ENCODE measurements at regions not wholly inside any gene's neighbourhood (a gene's known extent, or its start where the extent isn't known, plus 50 kb on each side); places are given as distances from the start of the nearest gene placed in this dataset.
A peak's percentile ranks its signal among the peaks of the same experiment; 100 is the strongest.

DNA sequence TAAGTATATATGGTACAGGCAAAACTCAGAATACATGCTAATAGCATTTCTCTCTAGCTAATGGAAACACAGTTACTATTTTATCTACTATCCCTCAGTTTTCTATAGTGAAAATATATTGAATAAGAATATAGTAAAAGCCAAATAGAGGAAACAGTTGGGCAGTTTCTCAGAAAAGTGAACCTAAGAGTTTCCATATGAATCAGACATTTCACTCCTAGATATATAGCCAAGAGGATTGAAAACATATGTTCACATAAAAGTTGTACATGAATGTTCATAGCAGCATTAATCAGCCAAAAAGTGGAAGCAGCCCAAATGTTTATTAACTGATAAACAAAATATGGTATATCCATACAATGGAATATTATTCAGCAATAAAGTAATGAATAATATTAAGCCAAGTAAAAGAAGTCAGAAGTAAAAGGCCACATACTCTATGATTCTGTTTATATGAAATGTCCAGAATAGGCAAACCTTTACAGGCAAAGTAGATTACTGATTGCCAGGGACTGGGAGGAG, 134.6 kb downstream of the CYB561 start:
- no peak overlapping the region for H3K9ac ChIP-seq (ENCODE audit: insufficient read depth in 1 of 2, low read length in 2 of 2)
- no peak overlapping the region for H3K27ac ChIP-seq (ENCODE audit: low read depth in 1 of 2, low read length in 1 of 2)
- TF ChIP-seq, protein P1, sequence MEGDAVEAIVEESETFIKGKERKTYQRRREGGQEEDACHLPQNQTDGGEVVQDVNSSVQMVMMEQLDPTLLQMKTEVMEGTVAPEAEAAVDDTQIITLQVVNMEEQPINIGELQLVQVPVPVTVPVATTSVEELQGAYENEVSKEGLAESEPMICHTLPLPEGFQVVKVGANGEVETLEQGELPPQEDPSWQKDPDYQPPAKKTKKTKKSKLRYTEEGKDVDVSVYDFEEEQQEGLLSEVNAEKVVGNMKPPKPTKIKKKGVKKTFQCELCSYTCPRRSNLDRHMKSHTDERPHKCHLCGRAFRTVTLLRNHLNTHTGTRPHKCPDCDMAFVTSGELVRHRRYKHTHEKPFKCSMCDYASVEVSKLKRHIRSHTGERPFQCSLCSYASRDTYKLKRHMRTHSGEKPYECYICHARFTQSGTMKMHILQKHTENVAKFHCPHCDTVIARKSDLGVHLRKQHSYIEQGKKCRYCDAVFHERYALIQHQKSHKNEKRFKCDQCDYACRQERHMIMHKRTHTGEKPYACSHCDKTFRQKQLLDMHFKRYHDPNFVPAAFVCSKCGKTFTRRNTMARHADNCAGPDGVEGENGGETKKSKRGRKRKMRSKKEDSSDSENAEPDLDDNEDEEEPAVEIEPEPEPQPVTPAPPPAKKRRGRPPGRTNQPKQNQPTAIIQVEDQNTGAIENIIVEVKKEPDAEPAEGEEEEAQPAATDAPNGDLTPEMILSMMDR (IDR thresholded peaks at IDR 0.05; ENCODE audit: control extremely low read depth, extremely low read depth), result no peak
- H3K27me3 ChIP-seq (ENCODE audit: control insufficient read depth in 3 of 3, insufficient read depth in 3 of 3, low read length in 2 of 3), result no peaks in the 10 kb centered on the region
- H3K9me3 ChIP-seq (ENCODE audit: control insufficient read depth in 4 of 4, insufficient read depth in 3 of 4, low read length in 3 of 4), result peaks cover 0 to 4% (median 2%) of the 10 kb centered on the region in 4 donors
- H3K4me3 ChIP-seq, result no peak overlapping the region
- ATAC-seq (ENCODE audit: insufficient read depth, low FRiP score) (no peak), DNase-seq (no peak)
- H3K4me1 ChIP-seq (ENCODE audit: control insufficient read depth in 5 of 5, insufficient read depth in 5 of 5, low read length in 5 of 5), result peaks cover 0 to 19% (median 4%) of the 10 kb centered on the region in 5 donors
- H3K36me3 ChIP-seq (ENCODE audit: control insufficient read depth in 4 of 4, insufficient read depth in 4 of 4, low read length in 4 of 4), result peaks cover 0 to 14% (median 7%) of the 10 kb centered on the region in 4 donors

DNA sequence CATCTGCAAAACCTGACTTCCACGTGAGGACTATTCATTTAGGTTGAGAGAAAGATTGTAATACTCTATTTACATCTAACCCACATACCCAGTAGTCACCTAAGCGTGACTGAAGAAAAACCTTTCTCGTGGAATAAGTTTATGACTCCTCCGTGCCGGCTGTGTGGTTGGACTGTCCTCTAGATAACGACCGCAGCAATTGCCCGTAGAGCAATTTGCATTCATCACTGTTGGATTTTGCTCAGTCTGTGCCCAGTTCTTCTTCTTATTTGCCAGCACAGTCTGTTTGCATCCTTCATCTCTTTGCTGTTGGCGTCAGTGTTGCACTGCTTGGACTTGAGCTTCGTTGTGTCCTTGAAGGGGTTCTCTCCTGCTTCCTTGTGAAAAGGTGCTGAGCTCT, 131.3 kb downstream of the CYB561 start:
- no peak for DNase-seq
- Histone ChIP-seq H3K9ac (ENCODE audit: insufficient read depth in 1 of 2, low read length in 2 of 2) (no peak overlapping the region), H3K27me3 (ENCODE audit: control insufficient read depth in 3 of 3, insufficient read depth in 3 of 3, low read length in 2 of 3) (no peaks in the 10 kb centered on the region), H3K27ac (ENCODE audit: low read depth in 1 of 2, low read length in 1 of 2) (no peak overlapping the region), H3K4me3 (no peak overlapping the region), H3K36me3 (ENCODE audit: control insufficient read depth in 4 of 4, insufficient read depth in 4 of 4, low read length in 4 of 4) (peaks cover 0 to 21% (median 9%) of the 10 kb centered on the region in 4 donors), H3K4me1 (ENCODE audit: control insufficient read depth in 5 of 5, insufficient read depth in 5 of 5, low read length in 5 of 5) (peaks cover 2 to 20% (median 5%) of the 10 kb centered on the region in 5 donors), H3K9me3 (ENCODE audit: control insufficient read depth in 4 of 4, insufficient read depth in 3 of 4, low read length in 3 of 4) (peaks cover 0 to 4% (median 2%) of the 10 kb centered on the region in 4 donors)
- 91 to 98% methylated on average over 10 of the region's 10 CpGs for WGBS, 2 donors
- ATAC-seq (ENCODE audit: insufficient read depth, low FRiP score), result no peak
- TF ChIP-seq, protein P1 (IDR thresholded peaks at IDR 0.05; ENCODE audit: control extremely low read depth, extremely low read depth), result no peak

DNA sequence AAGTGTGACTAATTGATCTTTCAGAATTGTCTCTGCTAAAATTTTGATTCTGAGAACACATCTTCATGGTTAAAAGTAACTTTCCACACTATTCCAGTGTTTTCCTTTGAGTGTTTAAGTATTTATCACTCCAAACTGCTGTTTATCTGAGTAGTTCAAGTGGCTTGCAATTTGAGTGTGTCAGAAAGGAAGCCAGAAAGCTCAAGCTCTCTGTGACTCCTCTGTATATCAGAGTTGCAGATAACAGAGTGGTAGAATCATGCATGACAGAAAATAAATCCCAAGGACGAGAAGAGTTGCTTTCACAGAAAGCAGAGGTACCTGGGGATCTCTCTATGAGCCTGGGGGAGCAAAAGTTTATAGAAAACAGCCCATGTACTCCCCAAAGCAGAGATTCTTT, 130.0 kb downstream of the CYB561 start:
- no peak overlapping the region for H3K4me3 ChIP-seq

More for the DNA sequence above, 130.0 kb downstream of the CYB561 start:
- Histone ChIP-seq H3K9me3 (ENCODE audit: control insufficient read depth in 4 of 4, insufficient read depth in 3 of 4, low read length in 3 of 4) (peaks cover 0 to 4% (median 2%) of the 10 kb centered on the region in 4 donors), H3K27ac (ENCODE audit: low read depth in 1 of 2, low read length in 1 of 2) (no peak overlapping the region), H3K9ac (ENCODE audit: insufficient read depth in 1 of 2, low read length in 2 of 2) (peak overlapping the region in 1 of 2 donors; percentile 48), H3K27me3 (ENCODE audit: control insufficient read depth in 3 of 3, insufficient read depth in 3 of 3, low read length in 2 of 3) (no peaks in the 10 kb centered on the region), H3K4me1 (ENCODE audit: control insufficient read depth in 5 of 5, insufficient read depth in 5 of 5, low read length in 5 of 5) (peaks cover 2 to 20% (median 5%) of the 10 kb centered on the region in 5 donors), H3K36me3 (ENCODE audit: control insufficient read depth in 4 of 4, insufficient read depth in 4 of 4, low read length in 4 of 4) (peaks cover 0 to 28% (median 9%) of the 10 kb centered on the region in 4 donors)
- TF ChIP-seq, protein P1 (IDR thresholded peaks at IDR 0.05; ENCODE audit: control extremely low read depth, extremely low read depth), result no peak
- no peak for ATAC-seq (ENCODE audit: insufficient read depth, low FRiP score)
- peak in 1 of 3 donors; percentile 34 for DNase-seq
- 64 to 72% methylated on average over 1 of the region's 1 CpG for WGBS, 2 donors
